ENCODE measurements at regions not wholly inside any gene's neighbourhood (a gene's known extent, or its start where the extent isn't known, plus 50 kb on each side); places are given as distances from the start of the nearest gene placed in this dataset.
"Not testable (repeated sequence)": the region's sequence is repeated elsewhere in the genome, so short reads cannot be mapped to it uniquely, and the experiment has no call there.

GRCh38 chr5:67793966-67794365, 421.6 kb upstream of the PIK3R1 start:
- no peak overlapping the region for H3K27ac ChIP-seq (ENCODE audit: low read depth, low read length)
- H3K9me2 ChIP-seq (replicated peaks; ENCODE audit: insufficient read depth, low read length) = no peaks in the 10 kb centered on the region
- H3K9me3 ChIP-seq (ENCODE audit: insufficient read depth, low read length) = no peaks in the 10 kb centered on the region
- no peak overlapping the region for H3K9ac ChIP-seq (ENCODE audit: low read length)
- H3F3A ChIP-seq (ENCODE audit: insufficient read depth) = no peaks in the 10 kb centered on the region
- no peak for TF ChIP-seq CTCF (IDR thresholded peaks at IDR 0.05; ENCODE audit: insufficient read depth, low read length, poor library complexity, severe bottlenecking)
- TF ChIP-seq EZH2phosphoT487 (conservative IDR thresholded peaks at IDR 0.05; ENCODE audit: low read length) = no peak
- no peak overlapping the region for H2AFZ ChIP-seq (ENCODE audit: low read depth, low read length, severe bottlenecking)
- no peaks in the 10 kb centered on the region for H3K36me3 ChIP-seq (ENCODE audit: low read length)
- H3K79me2 ChIP-seq (ENCODE audit: insufficient read depth, low read length) = no peaks in the 10 kb centered on the region
- H3K27me3 ChIP-seq (ENCODE audit: low read length) = no peaks in the 10 kb centered on the region
- H3K4me3 ChIP-seq (ENCODE audit: insufficient read depth, low read length, poor library complexity, severe bottlenecking) = no peak overlapping the region
- no peaks in the 10 kb centered on the region for H4K20me1 ChIP-seq (ENCODE audit: low read depth, low read length)
- no peak overlapping the region for H3K4me2 ChIP-seq (ENCODE audit: low read depth, low read length, poor library complexity, severe bottlenecking)

- TF ChIP-seq EZH2phosphoT487 (conservative IDR thresholded peaks at IDR 0.05; ENCODE audit: low read length) (no peak), CTCF (IDR thresholded peaks at IDR 0.05; ENCODE audit: insufficient read depth, low read length, poor library complexity, severe bottlenecking) (no peak)
- H4K20me1 ChIP-seq (ENCODE audit: low read depth, low read length) = no peaks in the 10 kb centered on the region
- no peaks in the 10 kb centered on the region for H3K9me3 ChIP-seq (ENCODE audit: insufficient read depth, low read length)
- H3K4me3 ChIP-seq (ENCODE audit: insufficient read depth, low read length, poor library complexity, severe bottlenecking) = no peak overlapping the region
- H3K27ac ChIP-seq (ENCODE audit: low read depth, low read length) = no peak overlapping the region
- H3F3A ChIP-seq (ENCODE audit: insufficient read depth) = no peaks in the 10 kb centered on the region
- no peak overlapping the region for H3K4me2 ChIP-seq (ENCODE audit: low read depth, low read length, poor library complexity, severe bottlenecking)
- H3K36me3 ChIP-seq (ENCODE audit: low read length) = no peaks in the 10 kb centered on the region
- H3K79me2 ChIP-seq (ENCODE audit: insufficient read depth, low read length) = no peaks in the 10 kb centered on the region
- H3K9ac ChIP-seq (ENCODE audit: low read length) = no peak overlapping the region
- H2AFZ ChIP-seq (ENCODE audit: low read depth, low read length, severe bottlenecking) = no peak overlapping the region
- H3K9me2 ChIP-seq (replicated peaks; ENCODE audit: insufficient read depth, low read length) = no peaks in the 10 kb centered on the region
- H3K27me3 ChIP-seq (ENCODE audit: low read length) = no peaks in the 10 kb centered on the region
Measured at GRCh38 chr5:67793418-67793817, 422.1 kb upstream of the PIK3R1 start.

GRCh38 chr5:67792891-67793290, 422.7 kb upstream of the PIK3R1 start:
- H3K4me3 ChIP-seq (ENCODE audit: insufficient read depth, low read length, poor library complexity, severe bottlenecking) = no peak overlapping the region
- no peaks in the 10 kb centered on the region for H3K36me3 ChIP-seq (ENCODE audit: low read length)
- H3K79me2 ChIP-seq (ENCODE audit: insufficient read depth, low read length) = no peaks in the 10 kb centered on the region
- no peak for TF ChIP-seq EZH2phosphoT487 (conservative IDR thresholded peaks at IDR 0.05; ENCODE audit: low read length)
- TF ChIP-seq CTCF (IDR thresholded peaks at IDR 0.05; ENCODE audit: insufficient read depth, low read length, poor library complexity, severe bottlenecking) = no peak
- H4K20me1 ChIP-seq (ENCODE audit: low read depth, low read length) = no peaks in the 10 kb centered on the region
- no peaks in the 10 kb centered on the region for H3K9me3 ChIP-seq (ENCODE audit: insufficient read depth, low read length)
- no peak overlapping the region for H3K4me2 ChIP-seq (ENCODE audit: low read depth, low read length, poor library complexity, severe bottlenecking)
- H3K27me3 ChIP-seq (ENCODE audit: low read length) = no peaks in the 10 kb centered on the region
- H3K9ac ChIP-seq (ENCODE audit: low read length) = no peak overlapping the region
- no peaks in the 10 kb centered on the region for H3F3A ChIP-seq (ENCODE audit: insufficient read depth)
- H3K9me2 ChIP-seq (replicated peaks; ENCODE audit: insufficient read depth, low read length) = no peaks in the 10 kb centered on the region
- no peak overlapping the region for H2AFZ ChIP-seq (ENCODE audit: low read depth, low read length, severe bottlenecking)
- H3K27ac ChIP-seq (ENCODE audit: low read depth, low read length) = no peak overlapping the region

- Histone ChIP-seq H3K27ac (ENCODE audit: low read depth, low read length) (no peak overlapping the region), H3K36me3 (ENCODE audit: low read length) (no peaks in the 10 kb centered on the region), H3F3A (ENCODE audit: insufficient read depth) (no peaks in the 10 kb centered on the region), H3K27me3 (ENCODE audit: low read length) (no peaks in the 10 kb centered on the region), H3K9me3 (ENCODE audit: insufficient read depth, low read length) (no peaks in the 10 kb centered on the region), H3K4me2 (ENCODE audit: low read depth, low read length, poor library complexity, severe bottlenecking) (no peak overlapping the region), H3K9ac (ENCODE audit: low read length) (no peak overlapping the region), H4K20me1 (ENCODE audit: low read depth, low read length) (no peaks in the 10 kb centered on the region), H3K9me2 (replicated peaks; ENCODE audit: insufficient read depth, low read length) (no peaks in the 10 kb centered on the region), H3K79me2 (ENCODE audit: insufficient read depth, low read length) (no peaks in the 10 kb centered on the region), H3K4me3 (ENCODE audit: insufficient read depth, low read length, poor library complexity, severe bottlenecking) (no peak overlapping the region), H2AFZ (ENCODE audit: low read depth, low read length, severe bottlenecking) (no peak overlapping the region)
- TF ChIP-seq EZH2phosphoT487 (conservative IDR thresholded peaks at IDR 0.05; ENCODE audit: low read length) (no peak), CTCF (IDR thresholded peaks at IDR 0.05; ENCODE audit: insufficient read depth, low read length, poor library complexity, severe bottlenecking) (no peak)
Measured at GRCh38 chr5:67790390-67790789, 425.2 kb upstream of the PIK3R1 start.

- not testable (repeated sequence) for H3K27me3 ChIP-seq (ENCODE audit: low read length); H2AFZ ChIP-seq (ENCODE audit: low read depth, low read length, severe bottlenecking); H3K36me3 ChIP-seq (ENCODE audit: low read length); H3K9ac ChIP-seq (ENCODE audit: low read length); H4K20me1 ChIP-seq (ENCODE audit: low read depth, low read length); H3K9me2 ChIP-seq (replicated peaks; ENCODE audit: insufficient read depth, low read length); H3F3A ChIP-seq (ENCODE audit: insufficient read depth); H3K4me3 ChIP-seq (ENCODE audit: insufficient read depth, low read length, poor library complexity, severe bottlenecking); H3K4me2 ChIP-seq (ENCODE audit: low read depth, low read length, poor library complexity, severe bottlenecking); H3K27ac ChIP-seq (ENCODE audit: low read depth, low read length); H3K79me2 ChIP-seq (ENCODE audit: insufficient read depth, low read length); H3K9me3 ChIP-seq (ENCODE audit: insufficient read depth, low read length)
Measured at GRCh38 chr5:67779893-67780623, 435.5 kb upstream of the PIK3R1 start.
